Liver (tissue), 8 donors: ENCODE measurements at regions not wholly inside any gene's neighbourhood (a gene's known extent, or its start where the extent isn't known, plus 50 kb on each side); places are given as distances from the start of the nearest gene placed in this dataset.

Experiments
- DNase-seq: peaks from one replicate; pipeline ENCODE4 v3.0.0-alpha.2; 2017; ENCODE audit warnings: low spot score
- H3K27ac ChIP-seq, 2 donors: one replicate each; pipeline ENCODE4 v1.7.0; 2013; ENCODE audit warnings: inconsistent platforms in 2 of 2, low read length in 2 of 2, control low read depth in 1 of 2, low read depth in 1 of 2, mild to moderate bottlenecking in 1 of 2
- H3K27me3 ChIP-seq, 4 donors: one replicate each; pipeline versions ENCODE4 v1.6.1 to v1.7.0; 2013; ENCODE audit warnings: low read length in 3 of 4, inconsistent platforms in 1 of 4, mild to moderate bottlenecking in 1 of 4, moderate library complexity in 1 of 4; ENCODE audit not compliant: control insufficient read depth in 4 of 4, insufficient read depth in 4 of 4
- H3K36me3 ChIP-seq, 4 donors: one replicate each; pipeline versions ENCODE4 v1.6.1 to v1.7.0; 2013; ENCODE audit warnings: low read length in 3 of 4, mild to moderate bottlenecking in 3 of 4, low read depth in 1 of 4, moderate library complexity in 1 of 4; ENCODE audit not compliant: control insufficient read depth in 4 of 4, insufficient read depth in 3 of 4
- H3K4me1 ChIP-seq, 4 donors: one replicate each; pipeline versions ENCODE4 v1.6.1 to v1.7.0; 2013; ENCODE audit warnings: low read length in 3 of 4, mild to moderate bottlenecking in 3 of 4, moderate library complexity in 1 of 4; ENCODE audit not compliant: control insufficient read depth in 4 of 4, insufficient read depth in 4 of 4
- H3K4me3 ChIP-seq, 3 donors: one replicate each; pipeline versions ENCODE4 v1.6.1 to v1.7.0; 2013; ENCODE audit warnings: low read length in 3 of 3, control low read depth in 1 of 3, low read depth in 1 of 3, mild to moderate bottlenecking in 1 of 3
- H3K9ac ChIP-seq, 2 donors: one replicate each; pipeline ENCODE4 v1.7.0; 2013; ENCODE audit warnings: low read length in 2 of 2, mild to moderate bottlenecking in 2 of 2, moderate library complexity in 2 of 2, control low read depth in 1 of 2, low read depth in 1 of 2
- H3K9me3 ChIP-seq, 4 donors: one replicate each; pipeline versions ENCODE4 v1.6.1 to v1.7.0; 2013; ENCODE audit warnings: low read length in 3 of 4; ENCODE audit not compliant: control insufficient read depth in 4 of 4
- EGR1 ChIP-seq, 2 donors: IDR thresholded peaks; 2 replicates each; pipeline ENCODE4 v1.6.1; 2016 to 2018; ENCODE audit warnings: antibody characterized with exemption in 2 of 2, low read depth in 2 of 2
- FOXA1 ChIP-seq: IDR thresholded peaks from 2 replicates; pipeline ENCODE4 v1.6.1; 2016; ENCODE audit warnings: antibody characterized with exemption
- FOXA2 ChIP-seq: IDR thresholded peaks from 2 replicates; pipeline ENCODE4 v1.6.1; 2016; ENCODE audit warnings: antibody characterized with exemption
- GABPA ChIP-seq, 2 donors: IDR thresholded peaks in 1 of 2; conservative IDR thresholded peaks in 1 of 2; 2 replicates each; pipeline ENCODE4 v1.6.1; 2016; ENCODE audit warnings: antibody characterized with exemption in 2 of 2, mild to moderate bottlenecking in 1 of 2, moderate library complexity in 1 of 2
- HNF4G ChIP-seq: IDR thresholded peaks from 2 replicates; pipeline ENCODE4 v1.6.1; 2016; ENCODE audit warnings: antibody characterized with exemption
- NR2F2 ChIP-seq: IDR thresholded peaks from 2 replicates; pipeline ENCODE4 v1.6.1; 2016; ENCODE audit warnings: antibody characterized with exemption
- RAD21 ChIP-seq, 2 donors: IDR thresholded peaks; 2 replicates each; pipeline ENCODE4 v1.6.1; 2016; ENCODE audit warnings: antibody characterized with exemption in 2 of 2, mild to moderate bottlenecking in 2 of 2
- SP1 ChIP-seq: IDR thresholded peaks from 2 replicates; pipeline ENCODE4 v1.6.1; 2018; ENCODE audit warnings: antibody characterized with exemption, mild to moderate bottlenecking
- WGBS: extraction: QIAGEN DNeasy Blood & Tissue Kit; methylation state at CpG from one replicate; pipeline ENCODE4 v1.1.7; 2013; 5-methylcytosine and 5-hydroxymethylcytosine counted together
- TF ChIP-seq, protein P1 (sequence below): fragments of 150-350 bp; IDR thresholded peaks from 2 replicates; pipeline ENCODE4 v1.5.1; 2017; ENCODE audit warnings: improper control_type of control experiment, low read depth, low read length; ENCODE audit not compliant: missing input control
- TF ChIP-seq, protein P2 (sequence below): IDR thresholded peaks from 2 replicates; pipeline ENCODE4 v1.6.1; 2016; ENCODE audit warnings: antibody characterized with exemption
- TF ChIP-seq, protein P3 (sequence below): IDR thresholded peaks from 2 replicates; pipeline ENCODE4 v1.6.1; 2016; ENCODE audit warnings: antibody characterized with exemption
- TF ChIP-seq, protein P4 (sequence below): IDR thresholded peaks from 2 replicates; pipeline ENCODE4 v1.6.1; 2016; ENCODE audit warnings: antibody characterized with exemption, mild to moderate bottlenecking
- donor health status: healthy.
- donor health status: healthy.
- donor health status: healthy.
- donor health status: healthy.
- donor health status: healthy.

- TF ChIP-seq, protein P1, sequence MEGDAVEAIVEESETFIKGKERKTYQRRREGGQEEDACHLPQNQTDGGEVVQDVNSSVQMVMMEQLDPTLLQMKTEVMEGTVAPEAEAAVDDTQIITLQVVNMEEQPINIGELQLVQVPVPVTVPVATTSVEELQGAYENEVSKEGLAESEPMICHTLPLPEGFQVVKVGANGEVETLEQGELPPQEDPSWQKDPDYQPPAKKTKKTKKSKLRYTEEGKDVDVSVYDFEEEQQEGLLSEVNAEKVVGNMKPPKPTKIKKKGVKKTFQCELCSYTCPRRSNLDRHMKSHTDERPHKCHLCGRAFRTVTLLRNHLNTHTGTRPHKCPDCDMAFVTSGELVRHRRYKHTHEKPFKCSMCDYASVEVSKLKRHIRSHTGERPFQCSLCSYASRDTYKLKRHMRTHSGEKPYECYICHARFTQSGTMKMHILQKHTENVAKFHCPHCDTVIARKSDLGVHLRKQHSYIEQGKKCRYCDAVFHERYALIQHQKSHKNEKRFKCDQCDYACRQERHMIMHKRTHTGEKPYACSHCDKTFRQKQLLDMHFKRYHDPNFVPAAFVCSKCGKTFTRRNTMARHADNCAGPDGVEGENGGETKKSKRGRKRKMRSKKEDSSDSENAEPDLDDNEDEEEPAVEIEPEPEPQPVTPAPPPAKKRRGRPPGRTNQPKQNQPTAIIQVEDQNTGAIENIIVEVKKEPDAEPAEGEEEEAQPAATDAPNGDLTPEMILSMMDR: no peak
- no peak for TF ChIP-seq FOXA2
These were observed 53.1 kb upstream of the SHISAL1 start (continued) for GRCh38 chr22:44365832-44366231.

DNA sequence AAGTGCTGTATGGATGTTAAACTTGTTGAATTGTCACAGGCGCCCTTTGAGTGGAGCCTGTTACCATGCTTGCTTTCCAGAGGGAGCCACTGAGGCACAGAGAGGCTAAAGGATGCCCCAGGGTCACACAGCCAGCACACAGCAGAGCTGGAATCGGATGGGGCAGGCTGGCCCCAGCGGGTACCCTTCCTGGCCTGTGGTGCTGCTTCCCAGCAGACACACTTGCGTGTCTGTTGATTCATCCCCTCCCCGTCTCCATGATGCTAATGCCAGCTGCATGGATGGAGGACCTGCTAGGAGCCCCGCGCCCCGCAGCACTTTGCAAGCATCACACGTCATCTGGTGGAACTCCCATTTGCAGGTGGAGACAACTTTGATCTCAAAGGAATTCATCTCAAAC, 52.4 kb upstream of the SHISAL1 start:
- Histone ChIP-seq H3K36me3 (no peaks in the 10 kb centered on the region), H3K27me3 (no peaks in the 10 kb centered on the region), H3K9me3 (no peaks in the 10 kb centered on the region), H3K9ac (no peak overlapping the region), H3K27ac (no peak overlapping the region), H3K4me3 (no peak overlapping the region), H3K4me1 (no peaks in the 10 kb centered on the region)
- TF ChIP-seq RAD21 (IDR thresholded peaks at IDR 0.05) (no peak), FOXA1 (no peak)
- no peak for DNase-seq
- WGBS: 87% methylated on average over 9 of the region's 9 CpGs

DNA sequence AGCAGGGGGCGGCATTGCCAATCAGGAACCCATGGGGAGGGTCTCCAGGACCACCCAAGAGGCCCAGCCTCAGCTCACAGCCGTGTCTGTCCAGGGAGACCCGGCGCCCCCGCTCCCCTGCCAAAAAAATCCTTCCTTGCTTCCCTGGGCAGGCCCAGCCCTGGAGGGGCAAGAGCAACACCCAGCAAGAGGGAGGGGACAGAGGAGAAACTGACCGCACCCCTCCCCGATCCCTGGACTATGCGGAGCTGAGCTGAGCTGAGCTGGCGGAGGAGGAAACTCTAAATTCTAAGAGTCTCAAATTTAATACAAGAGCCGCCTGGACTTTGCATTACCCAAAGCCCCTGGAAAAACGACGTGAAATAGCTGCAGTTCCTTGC, 52.0 kb upstream of the SHISAL1 start:
- no peak overlapping the region for H3K27ac ChIP-seq
- no peak for DNase-seq
- no peak for TF ChIP-seq FOXA2
- TF ChIP-seq HNF4G: no peak
- TF ChIP-seq RAD21 (IDR thresholded peaks at IDR 0.05): no peak
- TF ChIP-seq, protein P2, sequence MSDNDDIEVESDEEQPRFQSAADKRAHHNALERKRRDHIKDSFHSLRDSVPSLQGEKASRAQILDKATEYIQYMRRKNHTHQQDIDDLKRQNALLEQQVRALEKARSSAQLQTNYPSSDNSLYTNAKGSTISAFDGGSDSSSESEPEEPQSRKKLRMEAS: no peak
- TF ChIP-seq, protein P3, sequence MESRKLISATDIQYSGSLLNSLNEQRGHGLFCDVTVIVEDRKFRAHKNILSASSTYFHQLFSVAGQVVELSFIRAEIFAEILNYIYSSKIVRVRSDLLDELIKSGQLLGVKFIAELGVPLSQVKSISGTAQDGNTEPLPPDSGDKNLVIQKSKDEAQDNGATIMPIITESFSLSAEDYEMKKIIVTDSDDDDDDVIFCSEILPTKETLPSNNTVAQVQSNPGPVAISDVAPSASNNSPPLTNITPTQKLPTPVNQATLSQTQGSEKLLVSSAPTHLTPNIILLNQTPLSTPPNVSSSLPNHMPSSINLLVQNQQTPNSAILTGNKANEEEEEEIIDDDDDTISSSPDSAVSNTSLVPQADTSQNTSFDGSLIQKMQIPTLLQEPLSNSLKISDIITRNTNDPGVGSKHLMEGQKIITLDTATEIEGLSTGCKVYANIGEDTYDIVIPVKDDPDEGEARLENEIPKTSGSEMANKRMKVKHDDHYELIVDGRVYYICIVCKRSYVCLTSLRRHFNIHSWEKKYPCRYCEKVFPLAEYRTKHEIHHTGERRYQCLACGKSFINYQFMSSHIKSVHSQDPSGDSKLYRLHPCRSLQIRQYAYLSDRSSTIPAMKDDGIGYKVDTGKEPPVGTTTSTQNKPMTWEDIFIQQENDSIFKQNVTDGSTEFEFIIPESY: no peak
- H3K9ac ChIP-seq: no peak overlapping the region
- H3K4me1 ChIP-seq: no peaks in the 10 kb centered on the region
- no peaks in the 10 kb centered on the region for H3K36me3 ChIP-seq
- no peaks in the 10 kb centered on the region for H3K27me3 ChIP-seq
- H3K4me3 ChIP-seq: no peak overlapping the region
- 70% methylated on average over 12 of the region's 12 CpGs for WGBS
- H3K9me3 ChIP-seq: no peaks in the 10 kb centered on the region

- TF ChIP-seq RAD21 (IDR thresholded peaks at IDR 0.05) (no peak), GABPA (IDR thresholded peaks at IDR 0.05 in 1 of 2, conservative IDR thresholded peaks at IDR 0.05 in 1 of 2) (no peak), SP1 (no peak), HNF4G (no peak), FOXA1 (no peak), EGR1 (IDR thresholded peaks at IDR 0.05; ENCODE audit: low read depth in 2 of 2) (no peak), NR2F2 (no peak)
- TF ChIP-seq, protein P1: no peak
- TF ChIP-seq, protein P4, sequence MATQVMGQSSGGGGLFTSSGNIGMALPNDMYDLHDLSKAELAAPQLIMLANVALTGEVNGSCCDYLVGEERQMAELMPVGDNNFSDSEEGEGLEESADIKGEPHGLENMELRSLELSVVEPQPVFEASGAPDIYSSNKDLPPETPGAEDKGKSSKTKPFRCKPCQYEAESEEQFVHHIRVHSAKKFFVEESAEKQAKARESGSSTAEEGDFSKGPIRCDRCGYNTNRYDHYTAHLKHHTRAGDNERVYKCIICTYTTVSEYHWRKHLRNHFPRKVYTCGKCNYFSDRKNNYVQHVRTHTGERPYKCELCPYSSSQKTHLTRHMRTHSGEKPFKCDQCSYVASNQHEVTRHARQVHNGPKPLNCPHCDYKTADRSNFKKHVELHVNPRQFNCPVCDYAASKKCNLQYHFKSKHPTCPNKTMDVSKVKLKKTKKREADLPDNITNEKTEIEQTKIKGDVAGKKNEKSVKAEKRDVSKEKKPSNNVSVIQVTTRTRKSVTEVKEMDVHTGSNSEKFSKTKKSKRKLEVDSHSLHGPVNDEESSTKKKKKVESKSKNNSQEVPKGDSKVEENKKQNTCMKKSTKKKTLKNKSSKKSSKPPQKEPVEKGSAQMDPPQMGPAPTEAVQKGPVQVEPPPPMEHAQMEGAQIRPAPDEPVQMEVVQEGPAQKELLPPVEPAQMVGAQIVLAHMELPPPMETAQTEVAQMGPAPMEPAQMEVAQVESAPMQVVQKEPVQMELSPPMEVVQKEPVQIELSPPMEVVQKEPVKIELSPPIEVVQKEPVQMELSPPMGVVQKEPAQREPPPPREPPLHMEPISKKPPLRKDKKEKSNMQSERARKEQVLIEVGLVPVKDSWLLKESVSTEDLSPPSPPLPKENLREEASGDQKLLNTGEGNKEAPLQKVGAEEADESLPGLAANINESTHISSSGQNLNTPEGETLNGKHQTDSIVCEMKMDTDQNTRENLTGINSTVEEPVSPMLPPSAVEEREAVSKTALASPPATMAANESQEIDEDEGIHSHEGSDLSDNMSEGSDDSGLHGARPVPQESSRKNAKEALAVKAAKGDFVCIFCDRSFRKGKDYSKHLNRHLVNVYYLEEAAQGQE: no peak
- TF ChIP-seq, protein P2: no peak
- Histone ChIP-seq H3K9me3 (no peaks in the 10 kb centered on the region), H3K27ac (peak overlapping the region in 1 of 2 donors; percentile 26), H3K9ac (no peak overlapping the region), H3K4me1 (no peaks in the 10 kb centered on the region), H3K36me3 (no peaks in the 10 kb centered on the region), H3K27me3 (no peaks in the 10 kb centered on the region), H3K4me3 (no peak overlapping the region)
- WGBS: 77% methylated on average over 11 of the region's 11 CpGs
- no peak for DNase-seq
These were observed 51.4 kb upstream of the SHISAL1 start for GRCh38 chr22:44363980-44364750.
